MCF 10A (cell line): ENCODE measurements at regions not wholly inside any gene's neighbourhood (a gene's known extent, or its start where the extent isn't known, plus 50 kb on each side); places are given as distances from the start of the nearest gene placed in this dataset.

ENCODE experiments used
- BruUV-seq: library from RNA; stranded (reverse); fragments of 400-500 nt; replicated peaks from 2 replicates; lab custom pipeline; 2021; lab: Mats Ljungman, UMichigan
- CTCF ChIA-PET: fragments of 300-600 bp; sonication (Branson Sonifier 250); formaldehyde crosslinking; extraction: SDS; loops from one replicate; lab custom pipeline; 2021; ENCODE audit warnings: antibody characterized with exemption, inconsistent platforms; lab: Yijun Ruan, JAX
- POLR2A ChIA-PET: fragments of 300-600, 350-650 bp; sonication (Branson Sonifier 250); formaldehyde crosslinking; extraction: SDS; loops from one replicate; lab custom pipeline; 2020; ENCODE audit warnings: antibody characterized with exemption, inconsistent platforms; lab: Yijun Ruan, JAX
- DNase-seq: peaks from one replicate; pipeline ENCODE4 v3.0.0-alpha.2; 2018; ENCODE audit not compliant: unreplicated experiment
- H3K27ac Mint-ChIP-seq: one replicate; pipeline ENCODE4 v1.8.0; 2022; ENCODE audit warnings: mild to moderate bottlenecking, low read depth, mixed read lengths; ENCODE audit not compliant: unreplicated experiment
- H3K27me3 Mint-ChIP-seq: one replicate; pipeline ENCODE4 v1.8.0; 2022; ENCODE audit warnings: mixed read lengths; ENCODE audit not compliant: insufficient read depth, unreplicated experiment
- H3K36me3 Mint-ChIP-seq: one replicate; pipeline ENCODE4 v1.8.0; 2022; ENCODE audit warnings: mild to moderate bottlenecking, moderate library complexity, mixed read lengths; ENCODE audit not compliant: insufficient read depth, unreplicated experiment
- H3K4me1 Mint-ChIP-seq: one replicate; pipeline ENCODE4 v1.8.0; 2022; ENCODE audit warnings: mixed read lengths; ENCODE audit not compliant: insufficient read depth, unreplicated experiment
- H3K4me3 Mint-ChIP-seq: one replicate; pipeline ENCODE4 v1.8.0; 2022; ENCODE audit warnings: mild to moderate bottlenecking, moderate library complexity, mixed read lengths; ENCODE audit not compliant: unreplicated experiment
- H3K9me3 Mint-ChIP-seq: one replicate; pipeline ENCODE4 v1.8.0; 2022; ENCODE audit warnings: mixed read lengths; ENCODE audit not compliant: unreplicated experiment
- CTCF ChIP-seq: fragments of 200-600 bp; IDR thresholded peaks from one replicate; pipeline ENCODE4 v1.8.0; 2022; ENCODE audit warnings: antibody characterized with exemption, mild to moderate bottlenecking; ENCODE audit not compliant: unreplicated experiment
- intact Hi-C: fragments of 100-400 bp; cut with micrococcal nuclease; formaldehyde crosslinking; loops from 2 replicates; pipeline ENCODE4 v1.14.1; 2022

GRCh38 chr4:135123632-135124031 is 922.0 kb upstream of the PABPC4L start:
- TF ChIP-seq CTCF, result no peak
- H3K9me3 Mint-ChIP-seq, result no peaks in the 10 kb centered on the region
- POLR2A ChIA-PET, result no interaction called here
- CTCF ChIA-PET, result no interaction called here
- intact Hi-C loops, result no loop called here
- H3K27me3 Mint-ChIP-seq, result no peaks in the 10 kb centered on the region
- BruUV-seq, result no TSS peak
- DNase-seq, result no peak
- no peaks in the 10 kb centered on the region for H3K36me3 Mint-ChIP-seq
- H3K4me3 Mint-ChIP-seq, result no peak overlapping the region
- no peak overlapping the region for H3K27ac Mint-ChIP-seq
- no peaks in the 10 kb centered on the region for H3K4me1 Mint-ChIP-seq

- CTCF ChIA-PET, result interaction anchor here (0.6 kb wide), 1 partner anchor 33 kb away, joined by 3 read pairs; no protein-coding TSS in a partner anchor
- intact Hi-C loops, result no loop called here
- no peak for DNase-seq
- Mint-ChIP-seq H3K36me3 (no peaks in the 10 kb centered on the region), H3K4me3 (no peak overlapping the region), H3K27ac (no peak overlapping the region), H3K4me1 (no peaks in the 10 kb centered on the region), H3K27me3 (no peaks in the 10 kb centered on the region), H3K9me3 (no peaks in the 10 kb centered on the region)
- no TSS peak for BruUV-seq
- POLR2A ChIA-PET, result interaction anchor here (1.1 kb wide), 1 partner anchor 77 kb away, joined by 3 read pairs; no protein-coding TSS in a partner anchor
- TF ChIP-seq CTCF, result no peak
Observed at GRCh38 chr4:135122457-135122856, 920.9 kb upstream of the PABPC4L start.

- no TSS peak for BruUV-seq
- H3K27ac Mint-ChIP-seq, result no peak overlapping the region
- no peaks in the 10 kb centered on the region for H3K27me3 Mint-ChIP-seq
- no peaks in the 10 kb centered on the region for H3K9me3 Mint-ChIP-seq
- H3K36me3 Mint-ChIP-seq, result no peaks in the 10 kb centered on the region
- H3K4me1 Mint-ChIP-seq, result no peaks in the 10 kb centered on the region
- TF ChIP-seq CTCF, result no peak
- POLR2A ChIA-PET, result no interaction called here
- H3K4me3 Mint-ChIP-seq, result no peak overlapping the region
- CTCF ChIA-PET, result no interaction called here
- DNase-seq, result no peak
- intact Hi-C loops, result no loop called here
Observed at GRCh38 chr4:135120195-135120594, 918.6 kb upstream of the PABPC4L start.

GRCh38 chr4:135114079-135114478 is 912.5 kb upstream of the PABPC4L start:
- CTCF ChIA-PET, result no interaction called here
- no peaks in the 10 kb centered on the region for H3K36me3 Mint-ChIP-seq
- H3K27me3 Mint-ChIP-seq, result no peaks in the 10 kb centered on the region
- no peak for DNase-seq
- H3K27ac Mint-ChIP-seq, result no peak overlapping the region
- intact Hi-C loops, result no loop called here
- no peak overlapping the region for H3K4me3 Mint-ChIP-seq
- H3K4me1 Mint-ChIP-seq, result no peaks in the 10 kb centered on the region
- TF ChIP-seq CTCF, result no peak
- BruUV-seq, result no TSS peak
- POLR2A ChIA-PET, result interaction anchor here (0.6 kb wide), 1 partner anchor 103 kb away, joined by 4 read pairs; no protein-coding TSS in a partner anchor
- no peaks in the 10 kb centered on the region for H3K9me3 Mint-ChIP-seq
